ENCODE measurements at regions not wholly inside any gene's neighbourhood (a gene's known extent, or its start where the extent isn't known, plus 50 kb on each side); places are given as distances from the start of the nearest gene placed in this dataset.
"Not testable (repeated sequence)": the region's sequence is repeated elsewhere in the genome, so short reads cannot be mapped to it uniquely, and the experiment has no call there.

DNA sequence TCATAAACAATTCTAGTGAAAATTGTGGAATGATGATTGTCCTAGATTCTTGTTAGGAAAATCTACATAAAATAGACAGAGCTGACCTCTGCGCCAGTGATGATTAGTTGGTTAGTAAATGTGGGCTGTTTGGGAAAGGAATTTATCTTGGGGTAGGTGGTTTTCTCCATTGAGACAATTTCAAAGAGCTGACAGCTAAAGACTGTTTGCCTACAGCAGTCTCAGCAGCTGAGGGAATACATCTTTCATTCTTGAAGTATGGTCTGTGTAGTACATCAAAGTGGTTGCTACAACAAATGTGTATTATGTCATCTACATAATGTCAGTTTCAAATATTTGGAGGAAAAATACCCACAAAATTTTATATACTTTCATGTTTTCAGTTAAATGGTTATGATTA is 117.2 kb upstream of the TRPC4 start:
- DNase-seq = no peak

DNA sequence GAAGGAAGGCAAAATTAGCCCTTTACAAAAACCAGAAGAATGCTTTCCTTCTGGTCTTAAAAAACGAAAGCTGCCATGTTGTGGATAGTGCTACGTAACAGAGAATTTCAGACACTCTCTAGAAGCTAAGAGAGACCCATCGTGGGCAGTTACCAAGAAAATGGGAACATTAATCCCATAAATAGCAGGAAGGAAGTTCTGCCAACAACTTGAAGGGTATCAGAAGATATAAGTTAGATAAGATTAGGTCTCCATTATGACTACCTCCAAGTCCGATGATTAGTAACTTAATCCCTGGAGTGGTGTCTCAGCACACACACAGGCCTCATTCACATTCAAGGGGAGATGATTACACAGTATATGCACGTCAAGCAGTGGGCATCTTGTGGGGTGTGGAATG is 115.7 kb upstream of the TRPC4 start:
- no peak for DNase-seq

DNA sequence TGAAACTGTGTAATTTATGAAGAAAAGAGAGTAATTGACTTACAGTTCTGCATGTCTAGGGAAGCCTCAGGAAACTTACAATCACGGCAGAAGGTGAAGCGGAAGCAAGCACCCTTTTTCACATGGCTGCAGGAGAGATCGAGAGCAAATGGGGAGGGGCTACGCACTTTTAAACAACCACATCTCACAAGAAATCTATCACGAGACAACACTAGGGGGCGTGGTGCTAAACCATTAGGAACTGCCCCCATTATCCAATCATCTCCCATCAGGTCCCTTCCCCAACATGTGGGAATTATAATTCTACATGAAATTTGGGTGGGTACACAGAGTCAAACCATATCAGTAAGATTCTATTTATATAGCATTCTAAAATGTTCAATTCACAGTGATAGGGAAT is 114.8 kb upstream of the TRPC4 start:
- no peak for DNase-seq

DNA sequence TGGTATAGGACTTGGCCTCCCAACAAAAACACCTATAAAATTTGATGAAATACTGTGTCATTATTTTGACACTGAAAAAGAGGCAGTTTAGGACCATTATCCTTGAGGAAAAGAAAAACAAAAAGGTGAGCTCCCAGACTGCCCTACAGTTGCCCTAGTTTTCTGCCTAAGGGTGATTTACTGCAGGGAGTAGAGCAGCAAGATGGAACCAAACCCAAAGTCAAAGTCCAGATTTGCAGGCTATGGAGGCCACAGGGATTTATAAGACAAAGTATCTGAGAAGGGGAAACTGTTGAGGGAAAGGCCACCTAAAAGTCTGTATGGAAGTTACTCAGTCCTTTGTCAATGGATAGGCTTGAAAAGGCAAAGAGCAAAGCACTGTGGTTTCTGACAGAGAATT is 112.4 kb upstream of the TRPC4 start:
- no peak for DNase-seq

DNA sequence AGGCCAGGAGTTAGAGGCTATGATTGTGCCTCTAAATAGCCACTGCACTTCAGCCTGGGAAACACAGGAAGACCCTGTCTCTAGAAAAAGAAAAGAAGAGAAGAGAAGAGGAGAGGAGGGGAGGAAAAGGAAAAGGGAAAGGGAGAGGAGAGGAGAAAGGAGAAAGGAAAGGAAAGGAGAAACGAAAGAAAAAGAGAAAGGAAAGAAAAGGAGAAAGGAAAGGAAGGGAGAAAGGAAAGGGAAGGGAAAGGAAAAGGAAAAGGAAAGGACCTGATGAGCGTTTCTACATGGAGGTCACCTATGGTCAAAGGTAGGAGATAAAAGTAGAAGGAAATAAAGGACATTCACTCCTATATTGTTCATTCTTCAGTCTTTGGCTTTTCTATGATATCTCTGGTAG is 109.1 kb upstream of the TRPC4 start:
- no peak for DNase-seq

DNA sequence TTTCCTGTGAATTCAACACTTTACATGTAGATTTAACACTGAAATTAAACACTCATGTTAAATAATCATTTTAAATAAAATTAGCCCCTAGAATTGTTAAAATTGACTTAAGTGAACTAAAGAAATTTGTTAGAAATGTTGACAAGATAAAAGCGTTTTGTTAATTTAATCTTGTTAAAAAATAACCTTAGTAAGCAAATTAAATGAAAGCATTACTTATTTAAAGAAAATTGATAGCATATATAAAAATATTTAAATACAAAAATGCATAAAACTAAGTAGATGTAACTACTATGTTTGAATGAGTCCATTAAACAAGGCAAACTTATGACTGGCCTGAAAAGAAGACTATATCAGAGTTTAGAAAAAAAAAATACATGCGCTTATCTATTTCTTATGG is 99.0 kb upstream of the TRPC4 start:
- DNase-seq = no peak

DNA sequence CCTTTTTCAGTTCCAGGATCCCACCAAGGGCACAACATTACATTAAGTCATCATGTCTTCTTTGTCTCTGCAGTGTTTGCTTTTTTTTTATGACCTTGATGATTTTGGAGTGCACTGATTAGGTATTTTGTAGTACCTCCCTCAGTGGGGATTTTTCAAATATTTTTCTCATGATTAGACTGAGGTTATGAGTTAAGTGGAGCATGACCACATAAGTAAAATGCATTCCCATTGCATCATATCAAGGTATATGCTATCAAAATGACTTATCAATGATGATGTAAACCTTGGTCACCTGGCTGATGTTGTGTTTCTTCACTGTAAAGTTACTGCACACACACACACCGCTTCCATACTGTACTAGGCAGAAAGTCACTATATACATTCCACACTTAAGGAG is 96.7 kb upstream of the TRPC4 start:
- no peak for DNase-seq

DNA sequence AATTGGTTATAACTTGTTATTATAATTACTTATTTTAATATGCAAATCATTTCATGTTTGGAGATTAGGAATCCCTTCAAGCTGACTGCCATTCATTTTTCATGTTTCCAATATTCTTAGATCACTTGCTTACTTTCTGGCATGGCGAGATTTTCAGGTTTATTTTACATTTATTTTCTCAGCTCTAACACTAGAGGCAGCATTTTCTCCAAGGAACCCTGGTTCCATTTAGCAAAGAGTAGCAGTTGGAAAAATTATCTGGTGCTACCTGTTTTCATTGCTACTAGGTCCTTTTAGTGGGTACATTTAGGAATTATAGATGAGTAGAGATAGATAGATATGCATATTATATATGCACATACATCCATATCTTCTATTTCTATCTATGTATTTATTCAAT is 90.9 kb upstream of the TRPC4 start:
- no peak for DNase-seq

DNA sequence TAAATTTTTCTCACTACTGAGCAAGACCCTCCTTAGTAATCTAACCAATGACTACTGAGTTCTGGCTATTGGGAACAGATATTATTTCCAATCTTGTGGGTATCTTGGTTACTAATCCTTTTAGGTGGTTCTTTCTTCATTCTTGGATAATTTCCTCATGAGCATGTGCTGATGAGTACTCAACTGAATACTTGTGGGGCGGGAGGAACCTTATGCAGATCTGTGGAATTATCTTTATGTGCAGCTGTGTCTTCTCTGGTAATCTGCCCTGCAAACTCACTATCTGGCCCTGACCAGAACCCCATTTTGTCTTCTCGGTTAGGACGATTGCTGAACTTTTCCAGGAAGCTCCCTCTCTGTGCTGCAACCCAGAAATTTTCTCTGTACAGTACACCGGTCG is 89.7 kb upstream of the TRPC4 start:
- no peak for DNase-seq

DNA sequence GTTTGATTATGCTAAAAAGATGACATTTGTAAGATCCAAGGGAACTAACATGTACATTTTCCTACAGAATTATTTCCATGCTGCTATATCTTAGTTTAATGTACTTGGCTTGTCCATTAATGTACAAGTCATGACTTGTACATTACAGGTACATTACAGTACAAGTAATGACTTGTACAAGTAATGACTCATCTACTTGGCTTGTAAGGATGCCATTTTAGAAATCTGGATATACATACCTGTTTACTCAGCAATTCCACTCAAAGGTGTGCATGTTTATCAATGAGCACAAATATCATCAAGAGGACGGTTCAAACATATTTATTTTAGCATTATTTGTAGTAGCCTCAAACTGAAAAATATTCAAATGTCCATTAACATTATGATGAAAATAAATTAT is 87.0 kb upstream of the TRPC4 start:
- DNase-seq = no peak

DNA sequence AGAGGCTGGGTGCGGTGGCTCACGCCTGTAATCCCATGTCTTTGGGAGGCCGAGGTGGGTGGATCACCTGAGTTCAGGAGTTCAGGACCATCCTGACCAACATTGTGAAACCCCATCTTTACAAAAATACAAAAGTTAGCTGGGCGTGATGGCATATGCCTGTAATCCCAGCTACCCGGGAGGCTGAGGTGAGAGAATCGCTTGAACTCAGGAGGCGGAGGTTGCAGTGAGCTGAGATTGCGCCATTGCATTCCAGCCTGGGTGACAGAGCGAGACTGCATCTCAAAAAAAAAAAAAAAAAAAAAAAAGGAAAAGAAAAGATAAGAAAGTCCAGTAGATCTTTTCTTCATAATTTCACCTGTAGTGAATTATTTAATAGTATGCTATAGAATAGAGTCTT is 85.0 kb upstream of the TRPC4 start:
- not testable (repeated sequence) for DNase-seq

DNA sequence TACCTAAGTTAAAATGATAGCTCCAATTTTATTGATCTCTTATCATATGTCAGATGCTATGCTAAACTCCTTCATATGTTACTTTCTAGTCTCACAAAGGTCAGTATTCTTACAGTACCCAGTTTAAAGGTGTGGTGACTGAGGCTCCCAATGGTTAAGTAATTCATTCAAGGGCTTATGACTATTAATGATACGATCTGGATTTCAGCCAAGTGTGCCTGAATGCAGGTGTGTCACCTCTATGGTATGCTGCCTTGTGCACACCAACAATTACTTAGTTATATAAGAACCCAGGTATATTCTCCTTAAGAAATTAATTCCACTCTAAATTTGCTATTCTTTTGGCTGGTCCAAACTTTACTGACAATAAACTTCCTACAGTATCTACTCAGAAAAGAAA is 84.6 kb upstream of the TRPC4 start:
- no peak for DNase-seq

DNA sequence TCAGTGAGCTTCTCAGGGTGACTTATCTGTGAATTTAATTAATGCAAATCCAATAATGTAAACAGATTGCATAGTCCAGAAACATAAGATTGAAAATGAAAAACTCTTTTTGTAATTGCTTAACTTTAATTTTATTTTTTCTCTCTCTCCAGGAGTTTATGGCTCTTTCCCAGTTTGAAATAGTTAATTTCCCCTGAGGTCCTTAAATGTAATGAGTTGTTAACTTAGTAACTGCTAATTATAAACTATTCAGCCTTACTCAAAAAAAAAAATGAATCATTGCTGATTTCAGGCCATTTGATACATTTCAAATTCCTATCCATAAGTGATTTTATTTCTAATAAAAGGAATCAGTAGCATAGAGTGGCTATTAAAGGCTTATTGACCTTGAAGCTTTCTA is 84.1 kb upstream of the TRPC4 start:
- DNase-seq = no peak

DNA sequence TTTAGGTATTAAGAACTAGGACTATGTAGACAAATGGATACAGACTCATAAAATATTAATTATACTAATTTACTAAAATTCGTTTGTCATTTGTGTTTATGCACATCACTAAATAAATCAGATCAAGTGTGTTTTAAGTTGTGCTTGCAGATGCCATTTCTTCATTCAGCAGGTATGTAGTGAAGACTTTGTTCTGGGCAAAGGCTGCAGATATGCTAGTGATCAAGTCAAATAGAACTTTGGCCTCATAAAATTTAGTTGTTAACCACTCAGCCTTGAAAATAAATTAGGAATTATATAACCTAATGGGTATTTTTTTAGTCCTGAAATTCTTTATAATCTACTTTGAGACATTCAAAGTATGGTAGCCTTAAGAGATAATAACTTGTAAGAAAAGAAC is 80.4 kb upstream of the TRPC4 start:
- DNase-seq = no peak

DNA sequence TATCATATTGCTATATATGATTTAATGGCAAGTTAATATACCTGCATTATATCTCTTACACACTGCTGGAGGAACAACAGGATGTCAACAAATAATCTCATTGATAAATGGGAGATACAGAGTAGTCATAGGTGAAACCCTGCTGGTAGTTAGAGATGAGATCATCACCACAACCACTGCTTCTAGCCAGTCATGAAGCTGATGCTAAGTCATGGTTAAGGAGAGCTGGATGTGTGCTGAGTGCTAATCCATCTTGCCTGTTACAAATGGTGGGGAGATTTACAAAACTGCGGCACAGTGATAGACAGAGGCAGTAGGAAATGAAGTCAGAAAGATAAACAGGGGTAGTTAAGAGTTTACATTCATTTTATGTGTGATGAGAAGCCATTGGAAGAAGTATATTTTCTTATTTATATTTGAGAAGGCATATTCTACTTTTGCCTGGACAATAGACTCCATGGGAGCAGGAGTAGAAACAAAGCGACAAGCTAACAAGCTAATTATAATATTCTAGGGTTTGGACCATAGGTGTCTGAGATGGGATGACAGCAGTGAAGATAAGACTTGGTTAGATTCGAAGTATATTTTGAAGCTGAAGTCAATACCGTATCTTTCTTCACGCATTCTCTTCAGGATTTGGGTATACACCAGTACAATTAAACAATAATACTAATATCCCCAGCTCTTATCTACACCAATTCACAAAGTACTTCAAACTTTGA is 78.0 kb upstream of the TRPC4 start:
- no peak for DNase-seq

DNA sequence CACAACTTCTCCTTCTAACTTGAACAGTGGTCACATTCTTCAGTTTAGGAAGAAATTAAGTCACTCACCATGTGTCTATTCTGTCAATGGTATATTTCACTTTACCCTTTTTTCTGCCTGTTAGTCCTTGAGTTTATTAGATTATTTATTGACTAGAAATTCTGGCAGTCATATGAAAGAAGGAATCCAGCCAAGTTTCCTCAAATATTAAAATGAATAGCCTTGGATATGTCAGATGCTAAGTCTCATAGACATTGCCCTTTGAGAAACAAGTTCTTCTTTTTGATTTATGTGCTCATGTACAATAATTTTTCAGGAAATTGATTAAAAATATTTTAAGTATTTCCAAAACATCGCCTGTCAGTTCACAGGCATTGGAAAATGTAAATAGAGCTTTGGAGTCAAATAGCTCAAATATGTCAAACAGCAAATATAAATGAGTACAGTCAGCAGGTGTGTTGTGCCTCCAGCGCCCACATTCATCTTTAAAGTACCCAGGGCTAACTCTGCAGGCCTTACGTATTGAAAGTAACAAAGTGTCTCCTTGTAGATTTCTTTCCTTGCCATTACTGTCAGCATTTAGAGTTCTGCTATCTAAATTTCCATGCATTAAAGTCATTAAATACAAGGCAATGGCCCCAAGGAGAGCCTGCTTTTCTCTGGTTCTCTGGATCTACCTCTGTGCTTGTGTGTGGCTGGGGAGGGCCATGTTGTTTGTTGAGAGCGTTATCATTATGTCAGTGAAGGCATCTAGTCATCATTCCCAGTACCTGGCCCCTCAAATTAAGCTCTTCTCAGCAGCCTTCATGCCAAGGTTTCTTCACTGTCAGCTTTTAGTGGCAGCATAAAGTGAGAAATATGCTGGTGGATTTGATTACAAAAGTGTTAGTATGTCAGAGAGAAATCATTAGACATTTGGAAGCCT is 76.3 kb upstream of the TRPC4 start:
- no peak for DNase-seq

DNA sequence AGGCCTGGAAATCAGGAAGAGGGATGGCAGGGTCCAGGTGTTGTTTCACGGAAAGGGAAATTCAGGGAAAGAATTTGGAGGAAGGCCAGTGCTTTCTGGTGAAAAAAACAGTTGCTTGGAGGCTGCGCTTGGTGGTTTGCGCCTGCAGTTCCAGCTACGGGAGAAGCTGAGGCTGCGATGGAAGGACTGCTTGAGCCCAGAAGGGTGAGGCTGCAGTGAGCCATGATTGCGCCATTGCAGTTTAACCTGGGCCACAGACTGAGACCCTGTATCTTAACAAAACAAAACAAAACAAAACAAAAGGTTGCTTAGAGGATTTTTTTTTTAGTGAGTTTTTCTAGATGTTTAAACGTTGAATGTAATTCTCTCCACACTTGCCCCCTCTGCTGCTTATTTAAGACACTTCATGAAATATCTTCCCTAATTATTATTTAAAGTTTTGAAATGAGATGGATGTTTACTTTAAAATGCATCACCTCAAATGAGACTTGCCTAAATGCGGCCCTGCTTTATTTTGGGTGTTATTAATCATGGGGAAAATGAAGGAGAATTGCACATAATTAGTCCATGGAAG is 75.4 kb upstream of the TRPC4 start:
- no peak for DNase-seq

DNA sequence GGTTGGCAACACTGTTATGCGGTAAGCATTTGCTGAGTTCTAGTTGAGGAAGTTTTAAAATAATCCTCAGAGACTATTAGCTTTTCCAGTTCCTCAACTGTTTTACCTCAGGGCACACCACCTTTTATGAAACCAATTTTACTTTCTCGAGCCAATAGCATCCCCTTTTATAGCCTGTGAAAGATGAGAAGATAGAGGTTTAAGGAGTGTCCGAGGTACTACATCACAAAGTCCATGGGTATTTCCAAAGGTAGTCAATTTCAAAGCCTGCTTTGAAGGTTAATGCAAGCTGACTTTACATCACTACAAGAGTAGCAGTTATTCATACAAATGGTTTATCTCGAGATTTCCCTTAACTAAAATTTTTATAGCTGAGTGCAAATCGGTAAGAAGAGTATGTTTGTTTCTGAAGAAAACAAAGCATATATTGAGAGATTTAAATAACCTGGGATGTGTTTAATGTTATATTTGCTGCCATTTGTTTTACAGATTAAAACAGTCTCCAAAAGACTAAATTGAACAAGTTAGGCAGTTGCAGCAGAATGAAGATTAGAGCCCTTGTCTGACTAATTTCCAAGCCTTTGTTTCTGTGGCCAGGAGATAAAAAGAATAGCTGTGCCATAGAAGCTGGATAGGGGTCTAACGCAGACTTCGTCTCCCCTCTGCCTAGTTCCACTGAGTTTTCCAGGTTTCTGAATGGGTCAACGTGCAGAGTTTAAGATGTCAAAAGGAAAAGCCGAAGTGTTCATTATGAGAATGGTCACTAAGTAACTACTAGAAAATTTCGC is 74.7 kb upstream of the TRPC4 start:
- no peak for DNase-seq

DNA sequence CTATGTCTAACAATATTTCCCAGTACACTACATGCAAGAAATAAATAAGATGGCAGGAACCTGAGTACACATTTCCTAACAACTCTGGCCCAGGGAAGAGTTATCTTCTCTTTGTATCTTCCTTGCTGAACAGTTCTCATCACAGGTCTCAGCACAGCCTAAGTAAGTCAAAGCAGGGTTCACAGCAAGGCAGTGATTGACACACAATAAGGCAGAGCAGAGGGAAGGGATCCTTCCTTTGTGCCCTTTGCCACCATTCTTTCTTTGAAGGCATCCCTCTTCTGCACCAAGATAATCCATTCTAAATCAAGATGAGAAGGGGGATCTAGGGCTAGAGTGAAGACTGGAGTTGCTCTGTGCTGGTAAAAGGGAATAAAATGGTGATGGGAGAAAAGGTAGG is 73.4 kb upstream of the TRPC4 start:
- DNase-seq = no peak

DNA sequence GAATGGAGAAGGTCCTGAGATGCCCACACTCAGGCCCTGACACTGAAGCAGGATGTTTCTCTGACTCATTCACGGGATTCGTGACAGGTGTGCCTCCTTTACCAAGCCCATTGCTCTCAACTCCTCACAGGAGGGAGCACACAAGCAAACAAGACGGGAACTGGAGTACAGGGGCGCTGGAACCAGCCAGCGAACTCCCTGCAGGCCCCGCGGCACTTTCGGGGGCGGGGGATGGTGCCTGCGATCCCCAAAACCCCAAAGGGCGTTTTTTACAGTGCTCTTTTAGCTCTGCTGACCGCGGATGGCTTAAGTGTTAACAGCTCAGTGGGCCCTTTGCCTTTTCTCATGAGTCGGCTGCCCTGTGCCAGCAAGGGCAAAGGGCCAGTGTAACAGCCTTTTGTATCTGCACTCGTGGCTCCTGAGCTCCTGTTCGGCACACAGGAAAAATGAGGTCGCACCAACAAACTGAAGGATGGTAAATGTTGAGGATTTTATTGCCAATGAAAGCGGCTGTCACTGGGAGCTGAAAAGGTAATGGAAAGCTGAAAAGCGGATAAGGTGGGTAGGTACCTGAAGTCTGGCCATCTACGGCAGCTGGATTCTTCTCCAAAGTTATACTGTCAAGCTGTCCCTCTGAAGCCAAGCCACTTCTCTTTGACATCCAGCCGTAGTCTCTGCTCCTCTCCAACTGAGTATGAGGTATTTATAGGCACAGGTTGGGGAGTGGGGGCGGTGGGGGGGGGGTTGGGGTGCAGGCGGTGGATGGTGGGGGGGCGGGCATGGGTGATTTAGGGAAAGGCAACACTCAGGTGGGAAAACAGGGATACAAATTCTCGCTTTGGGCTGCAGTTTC is 65.0 kb upstream of the TRPC4 start:
- no peak for DNase-seq

DNA sequence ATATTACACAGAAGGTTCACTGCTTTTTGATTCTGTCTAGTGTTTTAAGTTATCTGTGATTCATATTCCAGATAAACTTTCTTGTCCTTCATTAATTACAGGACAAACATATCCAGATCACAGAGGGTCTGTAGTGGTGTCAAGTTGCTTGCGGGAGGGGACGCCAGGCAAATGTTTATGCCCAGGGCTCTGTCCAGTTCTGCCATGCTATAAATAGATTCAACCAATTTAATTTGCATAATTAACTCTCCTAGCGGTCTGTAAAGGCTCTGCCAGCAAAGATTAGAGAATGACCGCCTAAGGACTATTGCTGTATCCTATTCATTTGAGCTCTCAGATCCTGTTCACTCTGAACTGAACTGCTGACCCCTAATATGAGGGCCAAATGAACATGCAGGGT is 59.7 kb upstream of the TRPC4 start:
- DNase-seq = no peak

DNA sequence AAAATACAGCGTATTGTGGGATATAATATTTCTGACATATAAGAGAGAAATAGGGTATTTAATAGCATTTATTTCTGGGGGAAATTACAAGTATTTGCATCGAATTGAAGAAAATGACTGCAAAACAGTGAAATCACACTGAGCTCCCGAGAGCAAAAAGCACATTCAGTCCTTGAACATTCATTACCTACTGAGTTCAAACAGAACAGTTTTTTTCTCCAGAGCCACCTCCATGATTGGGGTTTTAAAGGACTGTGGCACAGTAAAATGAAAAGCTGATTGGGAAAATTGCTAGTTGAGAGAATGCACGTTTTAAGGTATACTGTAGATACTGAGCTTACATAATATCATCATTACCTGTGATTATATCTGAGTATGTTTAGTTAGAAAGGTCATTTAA is 58.0 kb upstream of the TRPC4 start:
- no peak for DNase-seq
